ENCODE measurements at regions not wholly inside any gene's neighbourhood (a gene's known extent, or its start where the extent isn't known, plus 50 kb on each side); places are given as distances from the start of the nearest gene placed in this dataset.
"Not testable (repeated sequence)": the region's sequence is repeated elsewhere in the genome, so short reads cannot be mapped to it uniquely, and the experiment has no call there.

GRCh38 chr2:222361787-222362186 lies 62.6 kb upstream of the SGPP2 start:
- H3K36me3 ChIP-seq (ENCODE audit: insufficient read depth, low read length) = no peaks in the 10 kb centered on the region
- H2AFZ ChIP-seq (ENCODE audit: low read length) = no peak overlapping the region
- H3K4me1 ChIP-seq (ENCODE audit: insufficient read depth, low read length) = no peaks in the 10 kb centered on the region
- TF ChIP-seq, protein P1, sequence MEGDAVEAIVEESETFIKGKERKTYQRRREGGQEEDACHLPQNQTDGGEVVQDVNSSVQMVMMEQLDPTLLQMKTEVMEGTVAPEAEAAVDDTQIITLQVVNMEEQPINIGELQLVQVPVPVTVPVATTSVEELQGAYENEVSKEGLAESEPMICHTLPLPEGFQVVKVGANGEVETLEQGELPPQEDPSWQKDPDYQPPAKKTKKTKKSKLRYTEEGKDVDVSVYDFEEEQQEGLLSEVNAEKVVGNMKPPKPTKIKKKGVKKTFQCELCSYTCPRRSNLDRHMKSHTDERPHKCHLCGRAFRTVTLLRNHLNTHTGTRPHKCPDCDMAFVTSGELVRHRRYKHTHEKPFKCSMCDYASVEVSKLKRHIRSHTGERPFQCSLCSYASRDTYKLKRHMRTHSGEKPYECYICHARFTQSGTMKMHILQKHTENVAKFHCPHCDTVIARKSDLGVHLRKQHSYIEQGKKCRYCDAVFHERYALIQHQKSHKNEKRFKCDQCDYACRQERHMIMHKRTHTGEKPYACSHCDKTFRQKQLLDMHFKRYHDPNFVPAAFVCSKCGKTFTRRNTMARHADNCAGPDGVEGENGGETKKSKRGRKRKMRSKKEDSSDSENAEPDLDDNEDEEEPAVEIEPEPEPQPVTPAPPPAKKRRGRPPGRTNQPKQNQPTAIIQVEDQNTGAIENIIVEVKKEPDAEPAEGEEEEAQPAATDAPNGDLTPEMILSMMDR (IDR thresholded peaks at IDR 0.05; ENCODE audit: extremely low read depth, low read depth, low read length) = no peak
- H3K27ac ChIP-seq (ENCODE audit: low read depth, low read length) = no peak overlapping the region
- no peaks in the 10 kb centered on the region for H3K9me3 ChIP-seq (ENCODE audit: low read depth, low read length)
- H3K79me2 ChIP-seq (ENCODE audit: insufficient read depth, low read length) = no peaks in the 10 kb centered on the region
- no peak for DNase-seq (ENCODE audit: insufficient read length, low spot score, missing footprints)
- no peaks in the 10 kb centered on the region for H3K27me3 ChIP-seq (ENCODE audit: insufficient read depth, low read length)
- no peak overlapping the region for H3K4me2 ChIP-seq (ENCODE audit: insufficient read depth, low read length)
- H4K20me1 ChIP-seq (ENCODE audit: insufficient read depth, low read length) = no peaks in the 10 kb centered on the region
- H3K4me3 ChIP-seq (ENCODE audit: insufficient read depth, low read length) = no peak overlapping the region

DNA sequence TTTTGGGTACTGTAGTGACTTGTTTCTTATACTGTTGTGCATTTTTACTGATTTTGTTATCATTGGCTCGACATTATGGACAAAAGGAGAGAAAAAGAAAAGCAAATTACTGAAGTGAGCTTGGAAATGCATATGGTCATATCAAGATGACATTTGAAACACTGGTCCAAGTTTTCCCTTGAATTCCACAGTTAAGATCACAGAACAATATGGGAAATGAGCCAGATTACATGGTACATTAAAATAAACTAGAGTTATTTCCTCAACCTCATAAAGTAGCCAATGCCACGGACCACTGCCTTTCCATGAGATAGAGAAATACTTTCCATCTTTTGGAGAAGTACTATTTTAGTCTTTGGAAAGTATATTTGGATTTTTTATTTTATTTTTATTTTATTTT lies 62.0 kb upstream of the SGPP2 start:
- Histone ChIP-seq H3K9me3 (ENCODE audit: low read depth, low read length) (no peaks in the 10 kb centered on the region), H2AFZ (ENCODE audit: low read length) (no peak overlapping the region)

GRCh38 chr2:222364285-222364895 lies 60.0 kb upstream of the SGPP2 start:
- Histone ChIP-seq H3K4me1 (ENCODE audit: insufficient read depth, low read length) (no peaks in the 10 kb centered on the region), H3K4me2 (ENCODE audit: insufficient read depth, low read length) (no peak overlapping the region), H3K79me2 (ENCODE audit: insufficient read depth, low read length) (no peaks in the 10 kb centered on the region), H3K27me3 (ENCODE audit: insufficient read depth, low read length) (no peaks in the 10 kb centered on the region), H3K27ac (ENCODE audit: low read depth, low read length) (no peak overlapping the region), H3K36me3 (ENCODE audit: insufficient read depth, low read length) (no peaks in the 10 kb centered on the region), H2AFZ (ENCODE audit: low read length) (no peak overlapping the region), H3K9me3 (ENCODE audit: low read depth, low read length) (no peaks in the 10 kb centered on the region), H3K4me3 (ENCODE audit: insufficient read depth, low read length) (no peak overlapping the region), H4K20me1 (ENCODE audit: insufficient read depth, low read length) (no peaks in the 10 kb centered on the region)
- DNase-seq (ENCODE audit: insufficient read length, low spot score, missing footprints) = no peak
- TF ChIP-seq, protein P1 (IDR thresholded peaks at IDR 0.05; ENCODE audit: extremely low read depth, low read depth, low read length) = no peak

More for the DNA sequence above, 62.0 kb upstream of the SGPP2 start:
- TF ChIP-seq, protein P1 (IDR thresholded peaks at IDR 0.05; ENCODE audit: extremely low read depth, low read depth, low read length) = no peak
- Histone ChIP-seq H3K4me3 (ENCODE audit: insufficient read depth, low read length) (no peak overlapping the region), H3K27me3 (ENCODE audit: insufficient read depth, low read length) (no peaks in the 10 kb centered on the region), H3K36me3 (ENCODE audit: insufficient read depth, low read length) (no peaks in the 10 kb centered on the region), H3K79me2 (ENCODE audit: insufficient read depth, low read length) (no peaks in the 10 kb centered on the region), H3K27ac (ENCODE audit: low read depth, low read length) (no peak overlapping the region), H3K4me1 (ENCODE audit: insufficient read depth, low read length) (no peaks in the 10 kb centered on the region), H4K20me1 (ENCODE audit: insufficient read depth, low read length) (no peaks in the 10 kb centered on the region), H3K4me2 (ENCODE audit: insufficient read depth, low read length) (no peak overlapping the region)
- DNase-seq (ENCODE audit: insufficient read length, low spot score, missing footprints) = no peak

DNA sequence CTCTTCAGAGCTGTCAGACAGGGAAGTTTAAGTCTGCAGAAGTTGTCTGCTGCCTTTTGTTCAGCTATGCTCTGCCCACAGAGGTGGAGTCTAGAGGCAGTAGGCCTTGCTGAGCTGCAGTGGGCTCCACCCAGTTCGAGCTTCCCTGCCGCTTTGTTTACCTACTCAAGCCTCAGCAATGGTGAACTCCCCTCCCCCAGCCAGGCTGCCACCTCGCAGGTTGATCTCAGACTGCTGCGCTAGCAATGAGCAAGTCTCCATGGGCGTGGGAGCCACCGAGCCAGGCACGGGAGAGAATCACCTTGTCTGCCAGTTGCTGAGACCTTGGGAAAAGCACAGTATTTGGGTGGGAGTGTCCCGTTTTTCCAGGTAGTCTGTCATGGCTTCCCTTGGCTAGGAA lies 56.1 kb upstream of the SGPP2 start:
- not testable (repeated sequence) for H2AFZ ChIP-seq (ENCODE audit: low read length); H3K9me3 ChIP-seq (ENCODE audit: low read depth, low read length); H4K20me1 ChIP-seq (ENCODE audit: insufficient read depth, low read length); H3K36me3 ChIP-seq (ENCODE audit: insufficient read depth, low read length); H3K27me3 ChIP-seq (ENCODE audit: insufficient read depth, low read length); H3K4me3 ChIP-seq (ENCODE audit: insufficient read depth, low read length); H3K79me2 ChIP-seq (ENCODE audit: insufficient read depth, low read length); H3K27ac ChIP-seq (ENCODE audit: low read depth, low read length); H3K4me2 ChIP-seq (ENCODE audit: insufficient read depth, low read length); H3K4me1 ChIP-seq (ENCODE audit: insufficient read depth, low read length); DNase-seq (ENCODE audit: insufficient read length, low spot score, missing footprints)

Data from osteoblast (primary cell).